Choroid plexus epithelial cell (primary cell): ENCODE measurements at regions not wholly inside any gene's neighbourhood (a gene's known extent, or its start where the extent isn't known, plus 50 kb on each side); places are given as distances from the start of the nearest gene placed in this dataset.
A peak's percentile ranks its signal among the peaks of the same experiment; 100 is the strongest.

Experiments
- DNase-seq: peaks from one replicate; pipeline ENCODE4 v3.0.0-alpha.2; 2010; ENCODE audit warnings: low read depth
- H3K4me3 ChIP-seq: 2 replicates; pipeline ENCODE4 v1.5.1; 2011; ENCODE audit warnings: low read depth, mild to moderate bottlenecking, control low read depth, low read length, moderate library complexity
- CTCF ChIP-seq: conservative IDR thresholded peaks from 2 replicates; pipeline ENCODE4 v1.5.1; 2011; ENCODE audit warnings: low read depth, mild to moderate bottlenecking, control low read depth, inconsistent platforms, low read length, moderate library complexity

GRCh38 chr16:17757808-17758207 lies 287.0 kb upstream of the XYLT1 start:
- no peak for DNase-seq
- no peak overlapping the region for H3K4me3 ChIP-seq
- TF ChIP-seq CTCF, result no peak

DNA sequence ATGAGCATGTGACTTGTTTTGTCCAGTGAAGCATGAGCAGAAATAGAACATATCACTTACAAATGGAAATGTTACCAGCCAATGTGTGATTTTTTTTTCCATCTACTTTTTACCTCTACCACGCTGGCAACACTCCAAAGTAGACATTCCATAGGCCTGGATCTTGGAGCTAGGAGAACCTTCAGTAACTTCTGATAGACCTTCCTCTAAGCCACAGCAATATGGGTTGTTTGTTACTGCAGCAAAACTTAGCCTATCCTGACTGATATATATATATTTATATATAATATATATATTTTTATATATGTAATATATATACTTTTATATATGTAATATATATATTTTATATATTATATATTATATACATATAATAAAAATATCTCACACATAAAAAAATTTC lies 284.4 kb upstream of the XYLT1 start:
- H3K4me3 ChIP-seq, result no peak overlapping the region
- TF ChIP-seq CTCF, result no peak
- no peak for DNase-seq

- no peak for DNase-seq
- no peak for TF ChIP-seq CTCF
These were observed 282.7 kb upstream of the XYLT1 start for GRCh38 chr16:17753434-17753833.

GRCh38 chr16:17749706-17750105 lies 278.9 kb upstream of the XYLT1 start:
- no peak for TF ChIP-seq CTCF
- no peak overlapping the region for H3K4me3 ChIP-seq
- no peak for DNase-seq

More at GRCh38 chr16:17753434-17753833, 282.7 kb upstream of the XYLT1 start:
- no peak overlapping the region for H3K4me3 ChIP-seq

GRCh38 chr16:17748044-17748719 lies 277.4 kb upstream of the XYLT1 start:
- DNase-seq, result no peak
- no peak for TF ChIP-seq CTCF
- no peak overlapping the region for H3K4me3 ChIP-seq

GRCh38 chr16:17747081-17747756 lies 276.5 kb upstream of the XYLT1 start:
- no peak for TF ChIP-seq CTCF
- no peak overlapping the region for H3K4me3 ChIP-seq
- DNase-seq, result no peak

DNA sequence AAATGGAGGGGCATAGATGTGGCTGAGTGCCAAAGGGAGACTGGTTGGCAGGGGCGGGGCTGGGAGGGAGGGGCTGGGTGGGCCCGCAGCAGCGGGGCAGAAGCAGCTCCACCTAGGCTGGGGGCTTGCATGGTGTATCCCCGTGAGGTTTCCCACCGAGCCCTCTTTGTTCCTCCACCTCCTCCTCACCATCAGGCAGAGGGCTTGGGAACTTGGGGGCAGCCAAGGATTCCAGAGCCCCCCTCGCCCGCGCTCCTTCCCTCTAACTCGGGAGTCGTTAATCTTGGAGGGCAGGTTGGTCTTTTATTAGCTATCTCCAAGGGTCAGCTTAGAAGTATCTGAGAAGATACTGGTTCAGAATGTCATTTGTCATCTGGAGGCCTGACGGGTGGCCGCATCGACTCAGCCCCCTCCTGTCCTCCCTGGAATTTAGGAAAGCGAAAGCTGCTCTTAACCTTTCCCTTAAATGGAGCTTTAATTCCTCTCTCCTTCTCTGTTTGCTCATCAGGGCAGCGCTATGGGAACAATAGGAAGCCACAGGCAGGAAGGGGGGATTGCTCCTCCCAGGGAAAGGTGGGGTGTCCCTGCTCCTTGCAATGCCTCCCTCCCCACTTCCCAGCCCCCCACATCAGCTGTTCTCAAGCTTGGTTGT lies 274.3 kb upstream of the XYLT1 start:
- no peak for TF ChIP-seq CTCF
- DNase-seq, result no peak
- peak overlapping the region; percentile 39 for H3K4me3 ChIP-seq
